GM19452 (cell line): ENCODE measurements at regions not wholly inside any gene's neighbourhood (a gene's known extent, or its start where the extent isn't known, plus 50 kb on each side); places are given as distances from the start of the nearest gene placed in this dataset.
A peak's percentile ranks its signal among the peaks of the same experiment; 100 is the strongest.

Source experiments
- ATAC-seq: cut with Tn5 transposase; IDR thresholded peaks from one replicate; pipeline ENCODE4 v1.9.1; 2021; ENCODE audit not compliant: unreplicated experiment

DNA sequence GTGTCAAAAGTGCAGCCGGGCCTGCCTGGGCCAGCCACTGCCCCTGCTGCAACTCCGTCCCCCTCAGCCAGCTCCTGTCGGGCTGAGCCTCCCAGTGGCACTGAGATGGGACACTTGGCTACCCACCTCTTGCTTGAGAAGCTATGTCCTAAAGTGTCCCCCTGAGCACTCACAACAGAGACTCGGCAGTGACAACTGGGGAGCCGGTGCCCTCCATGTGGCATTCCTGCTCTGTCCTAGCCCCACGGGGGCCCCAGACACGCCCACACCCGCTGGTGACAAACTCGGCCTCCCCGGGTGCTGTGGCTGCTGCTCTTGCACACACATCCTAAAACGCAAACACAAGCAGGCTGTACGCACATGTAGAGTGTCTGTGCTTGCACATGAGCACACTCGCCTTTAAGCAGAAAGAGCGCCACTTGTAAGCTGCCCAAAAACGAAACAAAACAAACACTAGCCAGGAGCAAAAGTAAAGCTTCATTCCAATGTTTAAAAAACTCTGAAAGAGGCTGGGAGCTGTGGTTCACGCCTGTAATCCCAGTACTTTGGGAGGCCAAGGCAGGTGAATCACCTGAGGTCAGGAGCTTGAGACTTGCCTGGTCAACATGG is 253.9 kb downstream of the RBFOX3 start:
- ATAC-seq = no peak

DNA sequence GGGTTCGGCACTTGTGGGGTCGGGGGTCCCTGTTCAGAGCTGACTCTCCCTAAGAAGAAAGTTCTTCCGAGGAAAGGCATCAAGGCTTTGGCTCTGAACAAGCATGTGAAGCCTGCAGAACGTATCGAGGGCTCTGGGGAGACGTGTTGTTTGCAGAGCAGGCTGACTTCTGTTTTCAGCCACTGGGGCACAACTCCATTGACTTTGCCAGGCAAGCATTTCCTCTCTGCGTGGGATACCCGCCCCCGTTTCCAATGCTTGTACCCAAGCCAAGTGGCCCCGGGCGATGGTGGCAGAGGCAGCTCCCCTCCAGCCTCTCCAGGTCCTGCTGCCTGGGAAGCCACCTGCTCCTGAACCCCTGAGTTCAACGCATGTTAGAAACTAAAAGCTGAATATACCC is 255.7 kb downstream of the RBFOX3 start:
- ATAC-seq = no peak

DNA sequence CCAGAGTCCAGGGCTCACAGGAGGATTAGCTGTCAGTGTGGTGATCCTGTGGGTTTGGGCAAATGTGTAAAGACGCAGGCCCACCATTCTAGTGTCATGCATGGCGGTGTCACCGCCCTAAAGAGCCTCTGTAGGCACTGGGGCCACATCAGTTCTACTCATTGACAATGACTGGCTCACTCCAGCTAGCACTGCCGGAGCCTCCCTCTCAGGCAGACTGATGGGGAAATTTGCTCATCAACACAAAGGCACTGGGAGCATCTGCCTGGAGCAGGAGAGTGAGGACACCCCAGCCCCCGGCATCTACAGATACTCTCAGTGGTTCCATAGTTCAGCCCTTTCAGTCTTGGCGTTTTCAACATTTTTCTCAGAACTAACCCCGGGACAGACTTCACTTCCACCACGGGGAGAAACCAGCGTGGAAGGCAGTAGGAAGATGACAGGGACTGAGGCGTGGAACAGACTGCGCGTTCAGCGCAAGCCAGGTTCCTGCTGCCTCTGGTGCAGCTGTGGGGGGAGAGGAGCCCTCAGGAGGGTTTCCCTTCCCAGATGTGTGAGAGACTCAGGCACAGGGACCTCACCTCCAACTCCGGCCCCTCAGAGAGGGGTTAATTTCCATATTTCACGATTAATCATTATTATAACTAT is 256.6 kb downstream of the RBFOX3 start:
- no peak for ATAC-seq

DNA sequence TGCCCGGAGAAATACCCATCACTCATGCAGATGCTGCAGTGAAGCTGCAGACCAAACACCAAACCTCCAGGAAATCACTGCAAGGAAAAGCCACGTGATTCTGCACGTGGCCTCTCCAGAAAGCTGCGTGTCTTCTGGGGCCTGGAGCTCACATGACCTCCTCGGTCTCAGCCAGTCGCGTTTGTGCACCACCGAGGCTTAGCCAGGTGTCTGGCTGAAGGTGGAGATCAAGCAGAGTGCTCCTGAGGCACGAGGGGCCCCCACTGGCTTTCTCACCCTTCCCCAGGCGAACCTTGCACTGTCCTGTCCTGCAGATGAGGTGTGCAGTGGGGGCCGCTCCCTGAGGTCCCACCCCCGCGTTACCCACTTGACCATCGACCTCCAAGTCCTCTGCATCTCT is 257.3 kb downstream of the RBFOX3 start:
- no peak for ATAC-seq

DNA sequence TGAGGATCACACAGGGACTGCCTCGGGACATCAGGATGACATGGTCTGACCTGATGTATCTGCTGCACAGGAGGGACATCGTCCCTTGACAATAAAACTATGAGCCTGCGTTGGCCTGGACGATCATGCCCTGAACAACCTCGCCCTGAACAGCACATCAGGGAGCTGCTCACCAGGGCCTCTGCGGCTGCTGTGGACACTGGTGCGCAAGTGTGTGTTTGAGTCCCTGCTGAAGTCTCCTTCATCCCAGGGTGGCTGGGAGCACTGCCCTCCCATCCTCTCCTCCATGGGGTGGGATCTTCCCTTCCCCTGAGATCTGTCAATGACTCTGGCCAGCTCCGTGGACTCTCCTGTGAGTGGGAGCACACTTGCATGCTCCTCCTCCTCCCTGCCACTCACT is 257.8 kb downstream of the RBFOX3 start:
- ATAC-seq = no peak

DNA sequence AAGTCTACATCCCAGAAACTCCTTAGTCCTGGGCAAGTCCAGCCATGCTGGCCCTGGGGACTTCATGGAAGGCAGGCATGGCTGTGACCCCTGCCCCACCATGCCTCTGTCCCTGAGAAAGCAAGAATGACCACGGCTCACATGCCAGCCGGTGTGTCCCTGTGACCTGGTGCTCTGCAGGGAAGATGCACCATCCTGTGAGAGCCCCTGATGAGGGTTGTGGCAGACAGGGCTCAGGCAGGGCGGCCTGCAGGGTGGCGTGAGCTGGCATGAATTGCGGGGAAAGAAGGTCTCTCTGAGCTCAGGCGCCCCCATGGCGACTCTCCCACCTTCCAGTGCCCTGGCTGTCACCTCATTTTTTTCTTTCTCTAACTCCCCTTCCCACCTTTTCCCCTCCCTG is 260.3 kb downstream of the RBFOX3 start:
- ATAC-seq = no peak

DNA sequence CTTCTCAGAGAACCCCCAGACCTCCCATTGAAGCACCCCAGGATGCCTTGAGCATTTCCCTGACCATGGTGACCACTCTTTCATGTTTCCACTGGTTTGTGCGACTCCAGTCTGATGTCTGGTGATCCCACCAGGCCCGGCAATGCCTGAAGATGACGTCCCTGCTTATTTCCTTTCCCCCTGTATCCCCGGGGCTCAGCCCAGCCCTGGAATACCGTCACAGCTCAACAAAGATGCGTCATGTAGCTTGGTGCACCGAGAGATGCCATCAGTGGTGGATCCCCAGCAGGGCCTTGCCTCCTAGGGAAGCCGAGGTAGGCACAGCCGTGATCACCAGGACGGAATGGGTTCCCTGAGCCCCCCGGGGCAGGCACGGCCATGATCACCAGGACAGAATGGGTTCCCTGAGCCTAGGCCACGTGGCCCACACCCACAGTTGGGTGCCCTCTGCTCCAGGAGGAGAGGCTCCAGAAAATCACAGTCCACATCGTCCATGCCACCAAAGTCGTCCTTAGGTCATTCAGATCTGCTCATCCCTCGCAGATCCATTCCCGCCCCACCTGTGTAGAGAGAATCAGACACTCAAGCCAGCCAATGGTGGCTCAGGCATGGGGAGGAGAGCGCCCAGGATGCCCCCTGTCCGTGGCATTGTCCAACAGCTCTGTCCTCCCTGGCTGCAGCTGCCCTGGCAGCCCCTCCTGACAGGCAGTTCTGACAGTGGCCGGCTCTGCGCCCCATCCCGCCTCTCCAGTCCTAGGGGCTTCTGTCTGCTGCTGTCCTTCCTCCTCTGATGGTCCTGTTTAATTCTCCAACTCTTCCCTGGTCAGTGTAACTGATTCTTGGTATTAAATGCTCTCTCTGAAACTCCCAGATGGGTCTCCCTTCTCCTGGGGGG is 261.1 kb downstream of the RBFOX3 start:
- ATAC-seq = no peak

DNA sequence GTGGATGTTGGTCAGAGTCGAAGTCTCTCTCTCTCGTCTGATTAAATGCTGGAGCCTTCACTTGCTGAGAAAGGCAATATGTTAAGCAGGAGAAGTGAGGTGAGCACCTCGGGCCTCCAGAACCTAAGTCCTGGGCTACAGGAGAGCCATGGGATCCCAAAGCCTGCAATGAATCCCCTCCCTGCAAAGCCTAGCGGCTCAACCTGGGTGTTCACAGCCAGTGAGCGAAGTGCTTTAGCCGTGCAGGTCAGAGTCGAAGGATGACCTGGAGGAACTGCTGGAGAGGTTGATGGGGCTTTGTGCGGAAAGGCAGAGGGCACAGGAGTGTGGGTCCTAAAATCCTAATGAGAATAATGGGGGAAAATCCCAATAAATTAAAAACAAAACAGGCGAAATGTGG is 267.8 kb downstream of the ENGASE start:
- ATAC-seq = no peak

DNA sequence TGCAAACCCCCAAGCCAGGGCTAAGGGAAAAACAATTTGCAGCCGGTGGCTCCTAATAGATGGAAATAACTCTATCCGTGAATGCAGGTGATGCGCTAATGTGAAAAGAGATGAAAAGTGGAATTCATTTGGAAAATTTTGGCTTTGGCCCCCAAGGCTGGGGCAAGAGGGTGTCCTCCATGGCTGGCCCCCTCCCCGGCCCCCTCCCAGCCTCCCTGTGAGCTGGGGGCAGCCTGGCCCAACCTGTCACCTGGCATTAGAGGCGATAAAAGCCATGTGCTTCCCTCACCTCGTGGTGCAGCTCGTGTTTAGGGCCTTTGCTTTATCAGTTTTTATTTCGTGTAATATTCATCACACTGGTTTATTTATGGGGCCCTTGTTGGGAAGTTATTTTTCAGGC is 267.2 kb downstream of the ENGASE start:
- no peak for ATAC-seq

DNA sequence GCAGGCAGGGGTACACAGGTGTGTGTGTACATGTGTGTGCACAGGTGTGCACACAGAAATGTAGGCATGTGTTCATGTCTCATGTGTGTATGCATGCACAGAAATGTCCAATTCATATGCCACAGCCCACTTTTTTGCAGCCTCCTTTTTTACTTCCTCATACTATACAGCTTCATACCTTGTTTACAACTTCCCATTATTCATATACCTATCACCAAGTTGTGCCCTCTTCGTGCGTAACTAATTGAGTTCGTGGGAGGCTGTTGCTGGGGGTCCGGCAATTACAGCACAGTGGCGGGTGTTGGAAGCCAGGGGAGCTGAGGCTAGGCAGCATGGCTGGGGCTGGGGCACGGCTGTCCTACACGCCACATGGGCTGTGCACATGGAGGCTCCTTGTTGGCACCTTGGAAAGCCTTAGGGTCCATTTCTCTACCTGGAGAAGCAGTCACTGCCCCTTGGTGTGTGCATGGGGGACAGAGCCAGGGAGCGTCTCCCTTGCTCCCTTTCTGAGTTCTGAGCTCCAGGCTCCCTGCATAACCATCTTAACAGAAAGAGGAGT is 266.7 kb downstream of the ENGASE start:
- no peak for ATAC-seq

DNA sequence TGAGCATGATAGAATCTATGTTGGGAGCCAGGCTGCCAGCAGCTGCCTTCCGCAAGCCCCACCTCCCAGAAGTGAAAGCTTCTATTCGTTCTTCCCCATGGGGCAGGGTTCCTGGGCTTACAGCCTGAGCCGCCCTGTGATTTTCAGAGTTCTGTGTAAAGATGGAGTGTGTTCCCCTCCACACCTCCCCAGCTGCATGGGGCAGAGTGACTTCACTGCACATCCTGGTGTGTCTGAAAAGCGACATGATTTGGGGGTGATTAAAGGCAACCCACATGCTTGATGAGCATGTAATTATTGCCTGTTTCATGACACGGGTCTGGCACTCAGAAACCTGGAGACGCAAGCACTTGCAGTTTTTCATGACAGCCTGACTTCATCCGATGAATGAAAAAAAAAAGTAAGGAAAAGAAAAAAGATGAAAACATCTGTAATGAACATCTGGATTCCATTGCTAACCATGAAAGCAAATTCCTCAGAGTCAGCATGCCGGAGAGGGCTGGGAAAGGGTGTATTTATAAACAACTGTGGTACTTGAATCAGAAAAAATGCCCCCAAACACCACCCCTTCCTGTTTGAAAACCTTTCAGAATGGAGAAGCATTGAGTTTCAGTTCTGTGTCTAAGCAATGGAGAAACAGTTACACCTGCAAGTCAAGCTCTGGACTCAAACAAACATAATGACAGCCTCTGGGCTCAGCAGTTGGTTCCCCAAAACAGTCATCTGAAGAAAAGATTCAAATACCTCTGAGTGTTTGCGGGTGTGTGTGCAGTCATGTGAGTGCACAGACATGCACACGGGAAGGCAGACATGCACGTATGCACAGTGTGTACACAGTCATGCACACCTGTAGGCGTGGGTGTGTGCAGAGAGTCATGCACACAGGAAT is 266.0 kb downstream of the ENGASE start:
- ATAC-seq = peak; percentile 83

DNA sequence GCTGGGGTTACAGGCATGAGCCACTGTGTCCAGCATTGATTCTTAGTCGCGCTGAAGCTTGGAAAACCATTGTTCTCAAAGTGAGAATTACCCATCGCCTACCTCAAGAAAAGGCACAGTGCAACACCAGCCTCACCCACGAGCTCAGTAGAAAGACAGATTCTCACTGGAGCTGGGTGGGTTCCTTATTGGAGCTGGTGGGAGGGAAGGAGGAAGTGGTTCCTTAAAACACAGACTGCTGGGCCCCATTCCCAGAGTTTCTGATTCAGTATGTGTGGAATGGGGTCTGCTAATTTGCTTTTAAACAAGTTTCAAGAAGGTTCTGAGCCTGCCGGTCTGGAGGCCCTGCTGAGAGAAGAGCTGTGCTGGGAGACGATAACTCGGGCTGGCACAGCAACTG is 264.7 kb downstream of the ENGASE start:
- ATAC-seq = no peak

DNA sequence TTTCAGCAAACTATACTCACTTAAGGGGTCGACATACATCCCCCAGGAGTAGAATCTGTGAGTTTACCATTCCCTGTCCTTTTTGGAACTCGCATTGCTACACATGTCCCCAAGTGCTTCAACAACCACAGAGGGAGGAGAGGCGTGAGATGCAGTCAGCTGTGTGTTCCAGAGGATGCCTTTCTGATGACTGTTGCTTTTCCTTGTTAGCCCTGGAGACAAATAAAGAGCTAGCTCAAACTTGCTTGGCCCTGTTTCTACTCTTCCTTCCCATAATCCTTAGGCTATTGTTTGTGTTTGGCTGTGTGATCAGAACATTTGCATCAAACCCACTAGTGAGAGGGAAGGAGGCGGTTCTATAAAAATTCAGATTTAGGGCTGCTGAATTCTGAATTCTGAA is 264.0 kb downstream of the ENGASE start:
- no peak for ATAC-seq

DNA sequence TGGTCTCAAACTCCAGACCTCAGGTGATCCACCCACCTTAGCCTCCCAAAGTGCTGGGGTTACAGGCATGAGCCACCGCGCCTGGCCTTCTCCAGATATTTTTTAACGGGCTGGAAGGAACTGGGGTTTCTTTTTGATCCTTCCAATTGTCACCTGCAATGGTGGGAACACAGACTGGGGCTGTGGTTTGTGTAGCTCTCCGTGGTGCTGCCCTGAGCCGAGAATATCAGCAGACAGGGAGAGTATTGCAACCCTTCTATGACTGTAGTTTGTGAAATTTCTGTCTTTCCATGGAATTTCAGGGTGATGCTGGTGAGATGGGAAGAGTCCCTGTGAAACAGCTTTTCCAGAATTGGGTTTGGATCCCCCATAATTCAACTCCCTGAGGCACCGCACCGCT is 263.5 kb downstream of the ENGASE start:
- ATAC-seq = no peak

DNA sequence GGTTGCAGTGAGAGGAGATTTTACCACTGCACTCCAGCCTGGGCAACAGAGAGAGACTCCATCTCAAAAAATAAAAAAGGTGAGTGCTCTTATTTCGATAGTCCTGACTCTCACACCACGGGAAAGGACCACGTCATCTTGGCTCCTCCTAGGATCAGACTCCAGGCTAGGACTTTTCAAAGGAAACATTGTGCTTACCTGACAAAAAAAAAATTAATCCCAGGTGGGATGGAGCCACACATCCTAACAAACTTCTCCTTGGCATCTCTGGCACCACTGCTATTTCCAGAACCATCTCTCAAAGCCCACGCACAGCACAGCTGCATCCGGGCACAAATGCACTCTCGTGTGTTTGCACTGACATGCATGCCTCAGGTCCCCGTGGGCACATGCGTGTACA is 262.4 kb downstream of the ENGASE start:
- no peak for ATAC-seq

DNA sequence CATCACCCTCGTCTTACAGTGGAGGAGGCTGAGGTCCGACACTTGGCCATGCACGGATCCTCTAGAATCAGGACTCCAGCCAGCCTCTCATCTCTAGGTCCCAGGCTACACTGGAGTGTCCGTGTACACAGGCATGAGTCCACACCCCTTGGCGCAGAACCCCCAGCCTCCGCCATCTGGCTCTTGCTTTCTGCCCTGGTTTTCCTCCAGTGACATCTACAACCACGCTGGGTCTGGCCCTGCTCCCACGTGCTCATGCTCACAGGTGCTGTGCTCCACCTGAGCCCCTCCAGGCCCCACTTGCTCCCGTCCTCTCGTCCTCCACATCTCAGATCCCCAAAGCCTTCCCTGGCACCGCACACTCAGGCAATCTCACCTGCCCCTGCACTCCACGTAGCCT is 260.8 kb downstream of the ENGASE start:
- ATAC-seq = no peak

DNA sequence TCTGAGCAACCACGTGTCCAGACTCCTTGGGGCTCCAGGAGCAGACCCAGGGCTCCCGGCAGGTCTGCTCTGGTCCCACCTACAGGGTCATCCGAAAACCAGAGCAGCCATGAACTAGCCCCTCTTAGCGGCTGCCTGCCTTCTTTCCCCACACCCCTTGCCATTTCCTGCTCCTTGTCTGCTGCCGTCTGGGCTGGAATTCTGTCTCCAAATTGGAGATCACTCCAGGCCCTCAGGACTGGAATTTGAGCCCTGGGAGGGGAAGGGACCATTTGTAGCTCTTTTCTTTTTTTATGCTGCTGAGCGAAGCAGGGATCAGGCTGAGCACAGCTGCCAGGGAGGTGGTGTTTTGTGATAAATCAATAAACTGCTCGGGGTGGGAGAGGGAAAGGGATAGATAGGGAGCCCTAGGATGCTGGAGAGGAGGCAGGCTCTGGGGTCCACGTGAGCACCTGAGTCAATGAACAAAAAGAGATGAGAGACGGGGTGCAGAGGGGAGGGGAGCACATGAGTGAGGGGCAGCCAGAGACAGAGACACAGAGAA is 257.5 kb downstream of the ENGASE start:
- no peak for ATAC-seq

DNA sequence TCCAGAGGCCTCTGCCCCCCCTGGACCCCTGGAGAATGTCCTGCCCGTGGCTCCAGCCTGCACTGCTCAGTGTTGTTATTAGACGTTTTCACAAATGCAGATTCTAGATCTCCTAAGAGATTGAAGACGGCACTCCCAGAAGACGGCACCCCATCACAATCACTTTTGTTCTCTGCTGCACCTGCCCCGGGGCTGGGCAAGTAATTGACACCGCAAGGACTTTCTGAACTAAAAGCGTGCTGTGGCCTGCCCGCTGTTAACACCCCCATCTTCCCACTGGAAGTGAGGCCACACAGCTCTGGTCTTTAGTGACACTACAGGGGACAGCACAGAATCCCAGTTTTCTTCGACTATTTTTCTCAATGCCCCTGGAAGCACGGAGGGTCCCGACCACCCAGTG is 256.9 kb downstream of the ENGASE start:
- no peak for ATAC-seq

DNA sequence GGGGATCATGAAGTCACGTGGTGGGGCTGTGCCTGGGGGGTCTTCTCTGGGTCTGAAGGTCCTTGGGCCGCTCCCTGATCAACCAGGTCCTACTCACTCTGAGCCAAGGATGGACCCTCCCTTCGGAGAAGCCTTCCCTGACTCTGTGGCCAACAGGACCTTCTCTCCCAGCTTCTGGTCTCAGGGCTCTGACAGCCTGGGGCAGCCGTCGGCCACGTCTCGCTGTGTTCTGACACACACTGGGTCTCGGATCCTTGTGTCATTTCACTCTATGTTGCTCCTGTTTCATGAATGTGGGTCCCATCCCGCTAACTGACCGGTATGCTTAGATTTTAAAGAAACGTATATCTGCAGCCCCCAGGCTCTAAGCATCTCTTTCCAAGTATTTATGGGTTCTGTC is 256.1 kb downstream of the ENGASE start:
- no peak for ATAC-seq

DNA sequence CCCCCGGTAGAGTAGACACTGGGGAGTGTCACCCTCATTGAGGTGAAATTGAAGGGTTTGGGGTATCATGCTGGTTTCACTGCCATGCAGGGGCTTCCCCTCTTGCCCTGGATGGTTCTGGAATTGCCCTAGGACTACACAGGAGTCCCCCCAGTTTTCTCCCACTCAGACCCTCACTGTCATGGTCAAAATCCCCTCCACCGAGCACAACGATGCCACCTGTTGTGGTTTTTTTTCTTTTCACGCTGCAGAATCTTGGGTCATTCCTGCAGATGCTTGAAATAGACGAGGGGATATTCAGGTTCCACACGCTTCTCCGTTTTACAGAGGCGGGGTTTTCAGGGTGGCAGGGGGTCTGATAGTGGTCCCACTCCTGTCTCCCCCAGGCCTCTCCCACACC is 255.6 kb downstream of the ENGASE start:
- no peak for ATAC-seq

DNA sequence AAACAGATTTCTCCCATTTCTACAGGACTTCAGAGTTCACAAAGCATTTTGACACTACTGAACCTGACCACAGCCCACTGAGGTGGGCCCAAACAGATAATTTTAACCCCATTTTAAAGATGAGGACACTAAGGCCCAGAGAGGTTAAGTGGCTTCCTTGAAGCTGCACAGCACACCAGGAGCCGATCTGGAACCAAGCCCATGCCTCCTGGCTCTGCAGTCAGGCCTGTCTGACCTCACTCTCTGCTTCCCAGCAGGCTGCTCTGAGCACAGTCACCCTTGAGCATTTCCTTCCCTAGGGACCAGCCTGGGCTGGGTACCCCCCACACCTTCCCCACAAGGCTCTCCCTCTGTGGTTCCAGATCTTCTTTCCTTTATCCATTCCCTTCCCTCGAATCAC is 252.2 kb downstream of the ENGASE start:
- ATAC-seq = no peak
